ENCODE measurements at regions not wholly inside any gene's neighbourhood (a gene's known extent, or its start where the extent isn't known, plus 50 kb on each side); places are given as distances from the start of the nearest gene placed in this dataset.

DNA sequence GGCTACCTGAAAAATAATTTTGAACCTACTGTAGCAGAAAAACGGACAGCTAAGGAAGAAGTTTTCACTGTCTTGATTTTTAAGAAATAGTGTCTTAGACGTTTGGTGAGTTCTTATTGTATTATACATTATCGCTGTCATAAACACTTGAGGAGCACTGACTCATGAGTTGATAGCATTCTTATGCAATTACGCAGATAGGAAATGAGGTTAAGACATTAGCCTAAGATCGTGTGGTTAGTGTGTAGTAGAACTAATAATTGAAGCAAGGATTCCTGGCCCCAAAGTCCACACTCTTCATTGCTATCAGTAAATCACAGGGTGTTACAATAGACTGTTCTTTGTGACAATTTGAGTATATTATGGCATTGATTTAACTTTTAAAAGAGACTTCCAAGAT lies 238.1 kb downstream of the ARAP2 start:
- H3K4me1 ChIP-seq, result no peaks in the 10 kb centered on the region
- CTCF ChIA-PET, result no interaction called here
- TF ChIP-seq, protein P1, sequence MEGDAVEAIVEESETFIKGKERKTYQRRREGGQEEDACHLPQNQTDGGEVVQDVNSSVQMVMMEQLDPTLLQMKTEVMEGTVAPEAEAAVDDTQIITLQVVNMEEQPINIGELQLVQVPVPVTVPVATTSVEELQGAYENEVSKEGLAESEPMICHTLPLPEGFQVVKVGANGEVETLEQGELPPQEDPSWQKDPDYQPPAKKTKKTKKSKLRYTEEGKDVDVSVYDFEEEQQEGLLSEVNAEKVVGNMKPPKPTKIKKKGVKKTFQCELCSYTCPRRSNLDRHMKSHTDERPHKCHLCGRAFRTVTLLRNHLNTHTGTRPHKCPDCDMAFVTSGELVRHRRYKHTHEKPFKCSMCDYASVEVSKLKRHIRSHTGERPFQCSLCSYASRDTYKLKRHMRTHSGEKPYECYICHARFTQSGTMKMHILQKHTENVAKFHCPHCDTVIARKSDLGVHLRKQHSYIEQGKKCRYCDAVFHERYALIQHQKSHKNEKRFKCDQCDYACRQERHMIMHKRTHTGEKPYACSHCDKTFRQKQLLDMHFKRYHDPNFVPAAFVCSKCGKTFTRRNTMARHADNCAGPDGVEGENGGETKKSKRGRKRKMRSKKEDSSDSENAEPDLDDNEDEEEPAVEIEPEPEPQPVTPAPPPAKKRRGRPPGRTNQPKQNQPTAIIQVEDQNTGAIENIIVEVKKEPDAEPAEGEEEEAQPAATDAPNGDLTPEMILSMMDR (IDR thresholded peaks at IDR 0.05; ENCODE audit: insufficient read depth in 1 of 2, low read depth in 1 of 2, low read length in 1 of 2, severe bottlenecking in 1 of 2, unreplicated experiment in 1 of 2), result no peak
- intact Hi-C loops (cut with micrococcal nuclease; ENCODE audit: unreplicated experiment), result no loop called here
- Mint-ChIP-seq H3K27me3 (ENCODE audit: insufficient read depth, unreplicated experiment) (no peaks in the 10 kb centered on the region), H3K36me3 (ENCODE audit: insufficient read depth, unreplicated experiment) (no peaks in the 10 kb centered on the region), H3K4me3 (ENCODE audit: unreplicated experiment) (no peak overlapping the region), H3K4me1 (ENCODE audit: low read depth, unreplicated experiment) (no peaks in the 10 kb centered on the region), H3K27ac (ENCODE audit: unreplicated experiment) (no peak overlapping the region), H3K9me3 (ENCODE audit: unreplicated experiment) (no peaks in the 10 kb centered on the region)
- no peak overlapping the region for H3K4me3 ChIP-seq (ENCODE audit: low read depth, low read length)
- H3K9me3 ChIP-seq, result no peaks in the 10 kb centered on the region
- no TSS peak for BruUV-seq (replicated peaks)
- H3K27me3 ChIP-seq (replicated peaks; ENCODE audit: control insufficient read depth, insufficient read depth, low read length), result no peaks in the 10 kb centered on the region
- POLR2A ChIA-PET, result no interaction called here
- no peaks in the 10 kb centered on the region for H3K36me3 ChIP-seq (ENCODE audit: control insufficient read depth, insufficient read depth, low read length)
- no peak for DNase-seq

DNA sequence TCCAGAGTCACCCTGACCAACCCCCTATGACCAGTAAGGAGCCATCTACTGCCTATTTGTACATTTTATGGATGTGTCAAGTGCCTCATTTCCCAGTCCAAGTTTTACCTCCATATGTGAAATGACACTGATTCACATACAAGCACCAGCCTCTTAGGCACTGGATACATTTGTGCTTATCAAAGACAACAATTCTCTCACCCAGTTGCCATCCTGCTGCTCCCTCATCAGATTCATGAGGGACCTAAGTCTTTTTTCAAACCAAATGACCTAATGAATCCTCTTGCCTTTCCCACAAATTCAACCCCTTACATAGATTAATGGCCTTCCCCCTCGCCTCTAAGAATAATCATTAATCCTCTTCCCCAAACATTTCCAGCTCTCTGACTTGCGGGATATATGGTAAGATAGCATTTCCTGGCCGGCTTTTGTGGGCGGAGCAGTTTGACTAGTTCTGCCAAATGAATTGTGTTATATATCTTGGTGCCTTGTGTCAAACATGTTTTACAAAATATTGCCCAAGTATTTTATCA lies 233.9 kb downstream of the ARAP2 start:
- Histone ChIP-seq H3K36me3 (ENCODE audit: control insufficient read depth, insufficient read depth, low read length) (no peaks in the 10 kb centered on the region), H3K27me3 (replicated peaks; ENCODE audit: control insufficient read depth, insufficient read depth, low read length) (no peaks in the 10 kb centered on the region), H3K4me1 (no peaks in the 10 kb centered on the region), H3K4me3 (ENCODE audit: low read depth, low read length) (no peak overlapping the region), H3K9me3 (no peaks in the 10 kb centered on the region)
- Mint-ChIP-seq H3K4me3 (ENCODE audit: unreplicated experiment) (no peak overlapping the region), H3K4me1 (ENCODE audit: low read depth, unreplicated experiment) (no peaks in the 10 kb centered on the region), H3K27ac (ENCODE audit: unreplicated experiment) (no peak overlapping the region), H3K9me3 (ENCODE audit: unreplicated experiment) (no peaks in the 10 kb centered on the region), H3K27me3 (ENCODE audit: insufficient read depth, unreplicated experiment) (no peaks in the 10 kb centered on the region), H3K36me3 (ENCODE audit: insufficient read depth, unreplicated experiment) (no peaks in the 10 kb centered on the region)
- POLR2A ChIA-PET, result no interaction called here
- CTCF ChIA-PET, result no interaction called here
- intact Hi-C loops (cut with micrococcal nuclease; ENCODE audit: unreplicated experiment), result no loop called here
- BruUV-seq (replicated peaks), result no TSS peak
- DNase-seq, result no peak
- TF ChIP-seq, protein P1 (IDR thresholded peaks at IDR 0.05; ENCODE audit: insufficient read depth in 1 of 2, low read depth in 1 of 2, low read length in 1 of 2, severe bottlenecking in 1 of 2, unreplicated experiment in 1 of 2), result no peak

DNA sequence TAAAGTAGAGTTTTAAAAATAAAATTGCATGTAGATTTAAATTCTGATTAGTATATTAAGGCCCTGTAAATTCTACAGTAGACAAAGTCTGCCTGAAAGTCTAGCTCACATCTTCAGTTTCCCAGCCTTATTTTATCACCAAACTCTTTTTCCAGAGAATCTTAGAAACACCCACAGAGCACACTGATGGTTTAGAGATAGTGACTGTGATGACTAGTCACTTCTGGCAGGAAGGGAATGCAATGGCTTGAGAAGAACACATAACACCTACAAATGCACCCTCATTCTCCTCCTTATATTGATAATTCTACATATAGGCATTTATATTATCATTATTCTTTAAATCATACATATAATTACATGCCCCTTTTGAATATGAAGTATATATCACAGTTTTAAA lies 232.9 kb downstream of the ARAP2 start:
- ChIA-PET POLR2A (no interaction called here), CTCF (no interaction called here)
- Mint-ChIP-seq H3K36me3 (ENCODE audit: insufficient read depth, unreplicated experiment) (no peaks in the 10 kb centered on the region), H3K27me3 (ENCODE audit: insufficient read depth, unreplicated experiment) (no peaks in the 10 kb centered on the region), H3K27ac (ENCODE audit: unreplicated experiment) (no peak overlapping the region), H3K9me3 (ENCODE audit: unreplicated experiment) (no peaks in the 10 kb centered on the region), H3K4me1 (ENCODE audit: low read depth, unreplicated experiment) (no peaks in the 10 kb centered on the region), H3K4me3 (ENCODE audit: unreplicated experiment) (no peak overlapping the region)
- H3K9me3 ChIP-seq, result no peaks in the 10 kb centered on the region
- no peaks in the 10 kb centered on the region for H3K4me1 ChIP-seq
- H3K4me3 ChIP-seq (ENCODE audit: low read depth, low read length), result no peak overlapping the region
- intact Hi-C loops (cut with micrococcal nuclease; ENCODE audit: unreplicated experiment), result no loop called here
- TF ChIP-seq, protein P1 (IDR thresholded peaks at IDR 0.05; ENCODE audit: insufficient read depth in 1 of 2, low read depth in 1 of 2, low read length in 1 of 2, severe bottlenecking in 1 of 2, unreplicated experiment in 1 of 2), result no peak
- no TSS peak for BruUV-seq (replicated peaks)
- no peaks in the 10 kb centered on the region for H3K27me3 ChIP-seq (replicated peaks; ENCODE audit: control insufficient read depth, insufficient read depth, low read length)
- no peaks in the 10 kb centered on the region for H3K36me3 ChIP-seq (ENCODE audit: control insufficient read depth, insufficient read depth, low read length)
- no peak for DNase-seq

All from Caco-2 (cell line).